Neural progenitor cell (in vitro differentiated cells): ENCODE measurements at regions not wholly inside any gene's neighbourhood (a gene's known extent, or its start where the extent isn't known, plus 50 kb on each side); places are given as distances from the start of the nearest gene placed in this dataset.

Experiments
- DNase-seq: peaks from one replicate; pipeline ENCODE4 v3.0.0-alpha.2; 2016; ENCODE audit warnings: low spot score
- H2AFZ ChIP-seq: fragments of 200-600 bp; sonication (generic); replicated peaks from 2 replicates; pipeline ENCODE4 v1.6.1; 2016; ENCODE audit warnings: antibody characterized with exemption
- H3F3A ChIP-seq: fragments of 200-600 bp; sonication (generic); 2 replicates; pipeline ENCODE4 v1.6.1; 2016; ENCODE audit warnings: antibody characterized with exemption, low read depth
- H3K27ac ChIP-seq: fragments of 200-600 bp; sonication (generic); 2 replicates; pipeline ENCODE4 v1.5.1; 2016; ENCODE audit warnings: mild to moderate bottlenecking
- H3K27me3 ChIP-seq: fragments of 200-600 bp; sonication (generic); 2 replicates; pipeline ENCODE4 v1.6.1; 2016; ENCODE audit warnings: mild to moderate bottlenecking, moderate library complexity
- H3K36me3 ChIP-seq: fragments of 200-600 bp; sonication (generic); 2 replicates; pipeline ENCODE4 v1.5.1; 2016
- H3K4me1 ChIP-seq: fragments of 200-600 bp; sonication (generic); 2 replicates; pipeline ENCODE4 v1.6.1; 2016; ENCODE audit warnings: mixed run types
- H3K4me2 ChIP-seq: fragments of 200-600 bp; sonication (generic); 2 replicates; pipeline ENCODE4 v1.6.1; 2016
- H3K4me3 ChIP-seq: fragments of 200-600 bp; sonication (generic); 2 replicates; pipeline ENCODE4 v1.5.1; 2016
- H3K79me2 ChIP-seq: fragments of 200-600 bp; sonication (generic); 2 replicates; pipeline ENCODE4 v1.6.1; 2016; ENCODE audit warnings: low read depth
- H3K9ac ChIP-seq: fragments of 200-600 bp; sonication (generic); 2 replicates; pipeline ENCODE4 v1.6.1; 2016
- H3K9me3 ChIP-seq: fragments of 200-600 bp; sonication (generic); 2 replicates; pipeline ENCODE4 v1.5.1; 2016; ENCODE audit warnings: low read depth
- H4K20me1 ChIP-seq: fragments of 200-600 bp; sonication (generic); 2 replicates; pipeline ENCODE4 v1.6.1; 2016; ENCODE audit warnings: low read depth
- H3K27ac Mint-ChIP-seq: 3 replicates; pipeline ENCODE4 v1.8.0; 2021; ENCODE audit warnings: mixed read lengths
- H3K27me3 Mint-ChIP-seq: 2 replicates; pipeline ENCODE4 v1.8.0; 2022; ENCODE audit warnings: low read depth, mild to moderate bottlenecking, inconsistent platforms, moderate library complexity, mixed read lengths; ENCODE audit not compliant: insufficient read depth
- H3K36me3 Mint-ChIP-seq: 3 replicates; pipeline ENCODE4 v1.8.0; 2021; ENCODE audit warnings: mixed read lengths
- H3K4me1 Mint-ChIP-seq: 3 replicates; pipeline ENCODE4 v1.8.0; 2021; ENCODE audit warnings: mixed read lengths
- H3K4me3 Mint-ChIP-seq: 3 replicates; pipeline ENCODE4 v1.8.0; 2021; ENCODE audit warnings: mild to moderate bottlenecking, moderate library complexity, mixed read lengths
- H3K9me3 Mint-ChIP-seq: 3 replicates; pipeline ENCODE4 v1.8.0; 2020; ENCODE audit warnings: mixed read lengths
- CTCF ChIP-seq: fragments of 200-600 bp; sonication (generic); IDR thresholded peaks from 2 replicates; pipeline ENCODE4 v1.5.1; 2017; ENCODE audit warnings: antibody characterized with exemption, mild to moderate bottlenecking
- EZH2 ChIP-seq: fragments of 200-600 bp; sonication (generic); IDR thresholded peaks from 2 replicates; pipeline ENCODE4 v1.6.1; 2017; ENCODE audit warnings: antibody characterized with exemption, mild to moderate bottlenecking, moderate library complexity
- EZH2phosphoT487 ChIP-seq: fragments of 200-600 bp; sonication (generic); IDR thresholded peaks from 2 replicates; pipeline ENCODE4 v1.6.1; 2017; ENCODE audit warnings: antibody characterized with exemption

GRCh38 chr17:68134731-68135130 lies 99.2 kb downstream of the KPNA2 start:
- no peaks in the 10 kb centered on the region for H3K79me2 ChIP-seq
- peaks cover 4% of the 10 kb centered on the region for H3K4me1 ChIP-seq
- H3K9ac ChIP-seq: no peak overlapping the region
- no peak overlapping the region for H3K27ac ChIP-seq
- no peak for TF ChIP-seq CTCF
- TF ChIP-seq EZH2phosphoT487: no peak
- TF ChIP-seq EZH2: no peak
- H3K36me3 ChIP-seq: no peaks in the 10 kb centered on the region
- Mint-ChIP-seq H3K4me1 (peaks cover 4% of the 10 kb centered on the region), H3K27me3 (peaks cover 3% of the 10 kb centered on the region), H3K9me3 (no peaks in the 10 kb centered on the region), H3K27ac (no peak overlapping the region), H3K4me3 (no peak overlapping the region), H3K36me3 (peaks cover 8% of the 10 kb centered on the region)
- H3K4me2 ChIP-seq: no peak overlapping the region
- no peaks in the 10 kb centered on the region for H3K27me3 ChIP-seq
- no peak overlapping the region for H2AFZ ChIP-seq
- H3K9me3 ChIP-seq: no peaks in the 10 kb centered on the region
- DNase-seq: no peak
- H4K20me1 ChIP-seq: no peaks in the 10 kb centered on the region
- H3K4me3 ChIP-seq: no peak overlapping the region
- no peaks in the 10 kb centered on the region for H3F3A ChIP-seq

GRCh38 chr17:68135141-68135887 lies 99.8 kb downstream of the KPNA2 start:
- H3K4me2 ChIP-seq: no peak overlapping the region
- Mint-ChIP-seq H3K4me1 (peaks cover 4% of the 10 kb centered on the region), H3K36me3 (peaks cover 6% of the 10 kb centered on the region), H3K9me3 (no peaks in the 10 kb centered on the region), H3K4me3 (no peak overlapping the region), H3K27me3 (peaks cover 3% of the 10 kb centered on the region), H3K27ac (no peak overlapping the region)
- H3K79me2 ChIP-seq: no peaks in the 10 kb centered on the region
- no peak for TF ChIP-seq CTCF
- TF ChIP-seq EZH2: no peak
- no peak for TF ChIP-seq EZH2phosphoT487
- H3K4me3 ChIP-seq: no peak overlapping the region
- no peak overlapping the region for H3K27ac ChIP-seq
- H3K36me3 ChIP-seq: no peaks in the 10 kb centered on the region
- no peaks in the 10 kb centered on the region for H3F3A ChIP-seq
- no peak overlapping the region for H3K9ac ChIP-seq
- H4K20me1 ChIP-seq: no peaks in the 10 kb centered on the region
- no peaks in the 10 kb centered on the region for H3K9me3 ChIP-seq
- no peak overlapping the region for H2AFZ ChIP-seq
- H3K4me1 ChIP-seq: peaks cover 4% of the 10 kb centered on the region
- DNase-seq: no peak
- no peaks in the 10 kb centered on the region for H3K27me3 ChIP-seq

GRCh38 chr17:68141050-68141449 lies 105.5 kb downstream of the KPNA2 start:
- Histone ChIP-seq H3K9me3 (no peaks in the 10 kb centered on the region), H4K20me1 (no peaks in the 10 kb centered on the region), H3K79me2 (no peaks in the 10 kb centered on the region), H3K27ac (no peak overlapping the region), H3K36me3 (no peaks in the 10 kb centered on the region), H3K4me3 (no peak overlapping the region), H3K4me1 (no peaks in the 10 kb centered on the region), H3K4me2 (no peak overlapping the region), H3K9ac (no peak overlapping the region), H2AFZ (no peak overlapping the region), H3K27me3 (no peaks in the 10 kb centered on the region), H3F3A (no peaks in the 10 kb centered on the region)
- DNase-seq: no peak
- Mint-ChIP-seq H3K27me3 (no peaks in the 10 kb centered on the region), H3K27ac (no peak overlapping the region), H3K36me3 (peaks cover 1% of the 10 kb centered on the region), H3K4me1 (no peaks in the 10 kb centered on the region), H3K4me3 (no peak overlapping the region), H3K9me3 (no peaks in the 10 kb centered on the region)
- TF ChIP-seq EZH2phosphoT487 (no peak), EZH2 (no peak), CTCF (no peak)
